A673 (cell line): ENCODE measurements at regions not wholly inside any gene's neighbourhood (a gene's known extent, or its start where the extent isn't known, plus 50 kb on each side); places are given as distances from the start of the nearest gene placed in this dataset.

Experiments
- EZH2 ChIP-seq: fragments of 200-600 bp; sonication (generic); IDR thresholded peaks from 2 replicates; pipeline ENCODE4 v1.6.1; 2017; ENCODE audit warnings: borderline replicate concordance, low read depth, mild to moderate bottlenecking, mixed read lengths, antibody characterized with exemption, low read length; ENCODE audit not compliant: poor library complexity, severe bottlenecking
- TF ChIP-seq, protein P1 (sequence below): fragments of 300-800, 200-600 bp; sonication (generic); conservative IDR thresholded peaks from 2 replicates; pipeline ENCODE4 v1.5.1; 2017; ENCODE audit warnings: low read depth, mild to moderate bottlenecking, antibody characterized with exemption, low read length, moderate library complexity, mixed read lengths

DNA sequence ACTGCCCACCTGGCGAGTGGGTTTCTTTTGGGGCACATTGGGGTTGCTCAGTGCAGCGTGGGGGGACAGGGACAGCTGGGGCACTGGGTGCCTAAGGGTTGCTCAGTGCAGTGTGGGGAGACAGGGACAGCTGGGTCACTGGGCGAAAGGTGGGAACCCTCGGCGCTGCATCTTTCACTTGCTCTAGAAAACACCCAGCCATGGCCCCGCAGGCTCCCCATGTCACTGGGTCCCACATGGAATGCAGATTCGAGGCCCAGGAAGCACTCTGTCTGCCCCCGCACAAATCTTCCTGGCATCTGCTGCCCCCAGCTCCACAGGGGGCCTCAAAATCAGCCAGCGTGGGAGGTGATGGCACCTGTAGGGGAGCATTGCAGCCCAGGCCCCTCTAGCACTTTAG, 229.3 kb downstream of the BRD1 start:
- TF ChIP-seq, protein P1, sequence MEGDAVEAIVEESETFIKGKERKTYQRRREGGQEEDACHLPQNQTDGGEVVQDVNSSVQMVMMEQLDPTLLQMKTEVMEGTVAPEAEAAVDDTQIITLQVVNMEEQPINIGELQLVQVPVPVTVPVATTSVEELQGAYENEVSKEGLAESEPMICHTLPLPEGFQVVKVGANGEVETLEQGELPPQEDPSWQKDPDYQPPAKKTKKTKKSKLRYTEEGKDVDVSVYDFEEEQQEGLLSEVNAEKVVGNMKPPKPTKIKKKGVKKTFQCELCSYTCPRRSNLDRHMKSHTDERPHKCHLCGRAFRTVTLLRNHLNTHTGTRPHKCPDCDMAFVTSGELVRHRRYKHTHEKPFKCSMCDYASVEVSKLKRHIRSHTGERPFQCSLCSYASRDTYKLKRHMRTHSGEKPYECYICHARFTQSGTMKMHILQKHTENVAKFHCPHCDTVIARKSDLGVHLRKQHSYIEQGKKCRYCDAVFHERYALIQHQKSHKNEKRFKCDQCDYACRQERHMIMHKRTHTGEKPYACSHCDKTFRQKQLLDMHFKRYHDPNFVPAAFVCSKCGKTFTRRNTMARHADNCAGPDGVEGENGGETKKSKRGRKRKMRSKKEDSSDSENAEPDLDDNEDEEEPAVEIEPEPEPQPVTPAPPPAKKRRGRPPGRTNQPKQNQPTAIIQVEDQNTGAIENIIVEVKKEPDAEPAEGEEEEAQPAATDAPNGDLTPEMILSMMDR = no peak
- TF ChIP-seq EZH2 = no peak
